ENCODE measurements at regions not wholly inside any gene's neighbourhood (a gene's known extent, or its start where the extent isn't known, plus 50 kb on each side); places are given as distances from the start of the nearest gene placed in this dataset.

GRCh38 chr1:105909811-105910210 is 1146.7 kb upstream of the PRMT6 start:
- POLR2A ChIA-PET, result no interaction called here
- ATAC-seq (ENCODE audit: low read depth), result no peak
- H3K27me3 Mint-ChIP-seq, result no peaks in the 10 kb centered on the region
- H3K4me1 Mint-ChIP-seq, result no peaks in the 10 kb centered on the region
- CTCF ChIA-PET, result interaction anchor here (0.6 to 1.0 kb wide), 3 partner anchors 13 to 1557 kb away, joined by 3 to 4 read pairs (median 3); no protein-coding TSS in a partner anchor
- H3K4me3 Mint-ChIP-seq, result no peak overlapping the region
- TF ChIP-seq CTCF (IDR thresholded peaks at IDR 0.05), result no peak
- DNase-seq, result no peak
- no peak overlapping the region for H3K27ac Mint-ChIP-seq
- peaks cover 2% of the 10 kb centered on the region for H3K9me3 Mint-ChIP-seq
- intact Hi-C loops (cut with micrococcal nuclease), result no loop called here
- H3K36me3 Mint-ChIP-seq (ENCODE audit: low read depth), result no peaks in the 10 kb centered on the region

GRCh38 chr1:105914403-105914802 is 1142.1 kb upstream of the PRMT6 start:
- POLR2A ChIA-PET, result no interaction called here
- Mint-ChIP-seq H3K4me3 (no peak overlapping the region), H3K27me3 (no peaks in the 10 kb centered on the region), H3K36me3 (ENCODE audit: low read depth) (no peaks in the 10 kb centered on the region), H3K9me3 (no peaks in the 10 kb centered on the region), H3K4me1 (no peaks in the 10 kb centered on the region), H3K27ac (no peak overlapping the region)
- CTCF ChIA-PET, result no interaction called here
- no peak for TF ChIP-seq CTCF (IDR thresholded peaks at IDR 0.05)
- DNase-seq, result no peak
- no peak for ATAC-seq (ENCODE audit: low read depth)
- intact Hi-C loops (cut with micrococcal nuclease), result no loop called here

- Mint-ChIP-seq H3K36me3 (ENCODE audit: low read depth) (no peaks in the 10 kb centered on the region), H3K9me3 (peaks cover 3% of the 10 kb centered on the region), H3K4me1 (no peaks in the 10 kb centered on the region), H3K27ac (no peak overlapping the region), H3K27me3 (no peaks in the 10 kb centered on the region), H3K4me3 (no peak overlapping the region)
- intact Hi-C loops (cut with micrococcal nuclease), result no loop called here
- no peak for TF ChIP-seq CTCF (IDR thresholded peaks at IDR 0.05)
- ATAC-seq (ENCODE audit: low read depth) (no peak), DNase-seq (no peak)
- POLR2A ChIA-PET, result no interaction called here
- CTCF ChIA-PET, result no interaction called here
Observed at GRCh38 chr1:105934806-105935205, 1121.7 kb upstream of the PRMT6 start.

GRCh38 chr1:105964879-105965278 is 1091.6 kb upstream of the PRMT6 start:
- no peaks in the 10 kb centered on the region for H3K4me1 Mint-ChIP-seq
- no peak for TF ChIP-seq CTCF (IDR thresholded peaks at IDR 0.05)
- DNase-seq, result no peak
- ChIA-PET CTCF (no interaction called here), POLR2A (no interaction called here)
- no peaks in the 10 kb centered on the region for H3K36me3 Mint-ChIP-seq (ENCODE audit: low read depth)
- intact Hi-C loops (cut with micrococcal nuclease), result no loop called here
- ATAC-seq (ENCODE audit: low read depth), result no peak
- H3K27ac Mint-ChIP-seq, result no peak overlapping the region
- no peak overlapping the region for H3K4me3 Mint-ChIP-seq
- peaks cover 5% of the 10 kb centered on the region for H3K9me3 Mint-ChIP-seq
- H3K27me3 Mint-ChIP-seq, result no peaks in the 10 kb centered on the region

- Mint-ChIP-seq H3K9me3 (no peaks in the 10 kb centered on the region), H3K27ac (no peak overlapping the region), H3K4me1 (no peaks in the 10 kb centered on the region), H3K27me3 (no peaks in the 10 kb centered on the region), H3K36me3 (ENCODE audit: low read depth) (no peaks in the 10 kb centered on the region), H3K4me3 (no peak overlapping the region)
- ATAC-seq (ENCODE audit: low read depth), result no peak
- intact Hi-C loops (cut with micrococcal nuclease), result no loop called here
- no peak for TF ChIP-seq CTCF (IDR thresholded peaks at IDR 0.05)
- no peak for DNase-seq
- ChIA-PET CTCF (no interaction called here), POLR2A (no interaction called here)
Observed at GRCh38 chr1:105997516-105997915, 1059.0 kb upstream of the PRMT6 start.

All from activated B cell treated with CpG ODN at 0.5 μM for 24 hours (primary cell).